Kidney (tissue), 13 donors: ENCODE measurements at regions not wholly inside any gene's neighbourhood (a gene's known extent, or its start where the extent isn't known, plus 50 kb on each side); places are given as distances from the start of the nearest gene placed in this dataset.
"Not testable (repeated sequence)": the region's sequence is repeated elsewhere in the genome, so short reads cannot be mapped to it uniquely, and the experiment has no call there.

ENCODE experiments used
- DNase-seq, 5 donors: peaks; one replicate each; pipeline ENCODE4 v3.0.0-alpha.2; 2013 to 2020
- FAIRE-seq: peaks from 2 replicates; lab custom pipeline; 2012; peaks lifted over from hg19 to GRCh38; lab: Jason Lieb, UNC
- H3K27ac ChIP-seq, 2 donors: one replicate each; pipeline ENCODE4 v1.7.0; 2013; ENCODE audit warnings: low read depth in 2 of 2, low read length in 2 of 2, inconsistent platforms in 1 of 2
- H3K27me3 ChIP-seq: one replicate; pipeline ENCODE4 v1.7.1; 2013; ENCODE audit warnings: low read length, inconsistent platforms; ENCODE audit not compliant: control insufficient read depth, insufficient read depth
- H3K36me3 ChIP-seq, 3 donors: one replicate each; pipeline versions ENCODE4 v1.7.0 to v1.7.1; 2013; ENCODE audit warnings: low read length in 3 of 3, control low read depth in 1 of 3, inconsistent platforms in 1 of 3; ENCODE audit not compliant: insufficient read depth in 3 of 3, control insufficient read depth in 2 of 3
- H3K4me1 ChIP-seq, 3 donors: one replicate each; pipeline versions ENCODE4 v1.7.0 to v1.7.1; 2013; ENCODE audit warnings: low read length in 3 of 3, inconsistent platforms in 1 of 3, low read depth in 1 of 3; ENCODE audit not compliant: control insufficient read depth in 2 of 3, insufficient read depth in 2 of 3
- H3K4me3 ChIP-seq, 3 donors: one replicate each; pipeline versions ENCODE4 v1.7.0 to v1.8.1; 2013; ENCODE audit warnings: low read length in 3 of 3, control low read depth in 1 of 3, inconsistent platforms in 1 of 3
- H3K9ac ChIP-seq, 3 donors: one replicate each; pipeline versions ENCODE4 v1.7.0 to v1.7.1; 2013; ENCODE audit warnings: low read length in 3 of 3, control low read depth in 1 of 3, inconsistent platforms in 1 of 3
- H3K9me3 ChIP-seq, 3 donors: one replicate each; pipeline versions ENCODE4 v1.7.0 to v1.7.1; 2013; ENCODE audit warnings: low read length in 3 of 3, control low read depth in 1 of 3, inconsistent platforms in 1 of 3; ENCODE audit not compliant: control insufficient read depth in 2 of 3, insufficient read depth in 1 of 3
- intact Hi-C: fragments of 100-400 bp; cut with DNase I; formaldehyde crosslinking; loops from one replicate; pipeline ENCODE4 v1.11.1; 2022
- TF ChIP-seq, protein P1 (sequence below): IDR thresholded peaks from 3 replicates; pipeline ENCODE4 v1.5.1; 2012; ENCODE audit warnings: mild to moderate bottlenecking, moderate library complexity, borderline replicate concordance; ENCODE audit not compliant: insufficient read depth; ENCODE audit errors: extremely low read depth
- donor health status: control.
- donor health status: control.
- donor health status: control.
- donor health status: control.
- donor health status: control.
- donor health status: DM: yes; HTN: yes; CAD: no.
- donor health status: Normal renal cell carcinoma (clear cell type).

DNA sequence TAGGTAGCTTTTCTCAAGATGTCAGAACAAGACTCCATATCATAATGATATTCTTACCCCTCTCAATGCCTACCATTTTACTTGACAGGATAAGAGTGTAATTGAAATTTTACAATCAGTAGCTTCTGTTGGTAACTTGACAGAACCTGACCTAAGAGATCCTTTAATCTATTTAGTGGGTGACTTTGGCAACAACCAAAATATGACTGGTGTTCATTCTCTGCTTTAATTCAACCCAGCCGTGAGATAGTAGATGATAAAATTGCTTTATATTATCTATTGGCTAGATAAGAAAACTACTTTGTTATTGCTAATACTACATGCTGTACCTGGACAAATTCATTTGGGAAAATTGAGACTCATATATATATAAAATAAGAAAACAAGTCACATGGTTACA lies 770.2 kb upstream of the NXPH2 start:
- Histone ChIP-seq H3K27ac (no peak overlapping the region), H3K9me3 (no peaks in the 10 kb centered on the region), H3K4me3 (no peak overlapping the region), H3K4me1 (no peaks in the 10 kb centered on the region), H3K27me3 (no peaks in the 10 kb centered on the region), H3K36me3 (no peaks in the 10 kb centered on the region), H3K9ac (no peak overlapping the region)
- intact Hi-C loops: no loop called here
- FAIRE-seq: no peak
- no peak for DNase-seq
- TF ChIP-seq, protein P1, sequence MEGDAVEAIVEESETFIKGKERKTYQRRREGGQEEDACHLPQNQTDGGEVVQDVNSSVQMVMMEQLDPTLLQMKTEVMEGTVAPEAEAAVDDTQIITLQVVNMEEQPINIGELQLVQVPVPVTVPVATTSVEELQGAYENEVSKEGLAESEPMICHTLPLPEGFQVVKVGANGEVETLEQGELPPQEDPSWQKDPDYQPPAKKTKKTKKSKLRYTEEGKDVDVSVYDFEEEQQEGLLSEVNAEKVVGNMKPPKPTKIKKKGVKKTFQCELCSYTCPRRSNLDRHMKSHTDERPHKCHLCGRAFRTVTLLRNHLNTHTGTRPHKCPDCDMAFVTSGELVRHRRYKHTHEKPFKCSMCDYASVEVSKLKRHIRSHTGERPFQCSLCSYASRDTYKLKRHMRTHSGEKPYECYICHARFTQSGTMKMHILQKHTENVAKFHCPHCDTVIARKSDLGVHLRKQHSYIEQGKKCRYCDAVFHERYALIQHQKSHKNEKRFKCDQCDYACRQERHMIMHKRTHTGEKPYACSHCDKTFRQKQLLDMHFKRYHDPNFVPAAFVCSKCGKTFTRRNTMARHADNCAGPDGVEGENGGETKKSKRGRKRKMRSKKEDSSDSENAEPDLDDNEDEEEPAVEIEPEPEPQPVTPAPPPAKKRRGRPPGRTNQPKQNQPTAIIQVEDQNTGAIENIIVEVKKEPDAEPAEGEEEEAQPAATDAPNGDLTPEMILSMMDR: no peak

DNA sequence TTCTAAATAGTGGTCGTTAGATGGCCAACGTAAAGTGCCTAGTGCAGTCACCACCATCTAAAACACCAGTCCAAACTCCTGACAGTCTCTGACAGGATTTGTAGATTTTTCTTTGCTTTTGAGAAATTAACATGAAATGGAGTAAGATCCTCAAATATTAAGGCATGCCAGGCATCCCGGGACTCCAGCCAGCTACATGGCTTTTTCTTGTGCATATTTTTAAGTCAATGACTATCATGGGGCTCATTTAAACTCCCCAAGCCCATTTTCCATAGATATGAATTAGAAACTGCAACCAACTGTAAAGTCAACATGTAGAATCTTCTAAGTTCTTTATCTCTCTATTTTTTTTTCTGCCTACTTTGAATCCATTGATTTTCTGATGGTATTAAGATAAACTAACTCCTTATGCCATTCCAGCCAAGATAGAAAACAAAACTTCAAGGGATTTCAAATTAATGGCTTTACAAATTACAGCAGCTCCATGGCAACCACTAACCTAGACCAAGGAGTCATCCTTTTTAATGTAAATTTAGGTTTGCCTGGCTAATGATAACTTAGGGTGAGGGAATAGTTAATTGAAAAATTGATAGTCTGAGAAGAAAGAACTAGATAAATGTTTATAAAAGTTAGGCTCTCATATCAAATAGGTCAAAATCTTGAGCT lies 764.1 kb upstream of the NXPH2 start:
- no peaks in the 10 kb centered on the region for H3K36me3 ChIP-seq
- TF ChIP-seq, protein P1: no peak
- no peaks in the 10 kb centered on the region for H3K4me1 ChIP-seq
- no peaks in the 10 kb centered on the region for H3K27me3 ChIP-seq
- intact Hi-C loops: no loop called here
- H3K27ac ChIP-seq: no peak overlapping the region
- no peaks in the 10 kb centered on the region for H3K9me3 ChIP-seq
- no peak overlapping the region for H3K9ac ChIP-seq
- no peak for DNase-seq
- no peak overlapping the region for H3K4me3 ChIP-seq
- FAIRE-seq: no peak

DNA sequence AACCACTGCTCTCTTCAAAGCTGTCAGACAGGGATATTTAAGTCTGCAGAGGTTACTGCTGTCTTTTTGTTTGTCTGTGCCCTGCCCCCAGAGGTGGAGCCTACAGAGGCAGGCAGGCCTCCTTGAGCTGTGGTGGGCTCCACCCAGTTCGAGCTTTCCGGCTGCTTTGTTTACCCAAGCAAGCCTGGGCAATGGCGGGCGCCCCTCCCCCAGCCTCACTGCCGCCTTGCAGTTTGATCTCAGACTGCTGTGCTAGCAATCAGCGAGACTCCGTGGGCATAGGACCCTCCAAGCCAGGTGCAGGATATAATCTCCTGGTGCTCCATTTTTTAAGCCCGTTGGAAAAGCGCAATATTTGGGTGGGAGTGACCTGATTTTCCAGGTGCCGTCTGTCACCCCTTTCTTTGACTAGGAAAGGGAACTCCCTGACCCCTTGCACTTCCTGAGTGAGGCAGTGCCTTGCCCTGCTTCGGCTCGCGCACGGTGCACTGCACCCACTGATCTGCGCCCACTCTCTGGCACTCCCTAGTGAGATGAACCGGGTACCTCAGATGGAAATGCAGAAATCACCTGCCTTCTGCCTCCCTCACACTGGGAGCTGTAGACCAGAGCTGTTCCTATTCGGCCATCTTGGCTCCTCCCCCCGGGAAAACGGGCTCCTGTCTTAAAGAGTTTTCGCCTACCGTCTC lies 758.3 kb upstream of the NXPH2 start:
- FAIRE-seq, H3K9ac ChIP-seq, H3K4me3 ChIP-seq, H3K9me3 ChIP-seq, H3K36me3 ChIP-seq, H3K27me3 ChIP-seq, DNase-seq, H3K4me1 ChIP-seq, intact Hi-C loops, H3K27ac ChIP-seq: not testable (repeated sequence)

DNA sequence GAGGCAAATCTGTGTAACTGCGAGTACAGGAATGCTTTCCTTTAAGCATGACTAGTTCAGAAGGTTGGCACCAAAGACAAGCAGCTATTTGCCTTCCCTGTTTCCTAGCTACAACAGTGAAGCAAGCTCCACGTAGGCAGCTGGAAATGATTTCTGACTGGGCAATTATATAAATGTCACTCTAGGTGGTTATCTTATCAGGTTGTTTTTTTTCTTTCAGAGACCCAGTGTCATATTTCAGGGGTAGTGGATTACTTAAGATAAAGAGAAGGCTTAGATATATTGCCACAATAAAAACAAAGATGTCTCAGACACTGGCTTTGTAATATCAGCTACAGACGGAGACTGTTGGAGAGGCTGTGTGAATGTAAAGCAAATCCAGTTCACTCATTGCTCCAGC lies 748.9 kb upstream of the NXPH2 start:
- no peaks in the 10 kb centered on the region for H3K36me3 ChIP-seq
- TF ChIP-seq, protein P1: no peak
- intact Hi-C loops: no loop called here
- no peak overlapping the region for H3K4me3 ChIP-seq
- no peak overlapping the region for H3K9ac ChIP-seq
- no peaks in the 10 kb centered on the region for H3K9me3 ChIP-seq
- DNase-seq: peak in 4 of 5 donors; percentile 31 to 75 (median 62)
- no peaks in the 10 kb centered on the region for H3K4me1 ChIP-seq
- H3K27me3 ChIP-seq: no peaks in the 10 kb centered on the region
- no peak overlapping the region for H3K27ac ChIP-seq
- FAIRE-seq: no peak
